Heart left ventricle (tissue), 16 donors: ENCODE measurements at regions not wholly inside any gene's neighbourhood (a gene's known extent, or its start where the extent isn't known, plus 50 kb on each side); places are given as distances from the start of the nearest gene placed in this dataset.
"Not testable (repeated sequence)": the region's sequence is repeated elsewhere in the genome, so short reads cannot be mapped to it uniquely, and the experiment has no call there.

Experiments
- ATAC-seq, 4 donors: fragments of 200-7000 bp; cut with Tn5 transposase; one replicate each; pipeline ENCODE4 v1.9.1; 2020 to 2022; ENCODE audit warnings: moderate library complexity in 4 of 4, mild to moderate bottlenecking in 3 of 4, moderate number of reproducible peaks in 1 of 4
- DNase-seq, 5 donors: peaks; one replicate each; pipeline ENCODE4 v3.0.0-alpha.2; 2020
- H3K27ac ChIP-seq, 12 donors: fragments of 200-600 bp; sonication (generic) in 4 of 12; one replicate each; pipeline versions ENCODE4 v1.5.0 to v1.8.0; 2016 to 2022; ENCODE audit warnings: mild to moderate bottlenecking in 2 of 12
- H3K27me3 ChIP-seq, 9 donors: fragments of 200-600 bp; sonication (generic) in 2 of 9; one replicate each; pipeline versions ENCODE4 v1.5.1 to v1.8.0; 2016 to 2022; ENCODE audit warnings: mild to moderate bottlenecking in 3 of 9
- H3K36me3 ChIP-seq, 9 donors: fragments of 200-600 bp; sonication (generic) in 2 of 9; one replicate each; pipeline versions ENCODE4 v1.5.0 to v1.8.0; 2018 to 2022; ENCODE audit warnings: mild to moderate bottlenecking in 2 of 9
- H3K4me1 ChIP-seq, 12 donors: fragments of 200-600 bp; sonication (generic) in 4 of 12; one replicate each; pipeline versions ENCODE4 v1.5.0 to v1.8.0; 2016 to 2022; ENCODE audit warnings: mild to moderate bottlenecking in 3 of 12
- H3K4me3 ChIP-seq, 12 donors: fragments of 200-600 bp; sonication (generic) in 4 of 12; one replicate each; pipeline versions ENCODE4 v1.5.0 to v1.8.0; 2017 to 2022; ENCODE audit warnings: mild to moderate bottlenecking in 9 of 12, moderate library complexity in 4 of 12
- H3K9me3 ChIP-seq, 12 donors: fragments of 200-600 bp; sonication (generic) in 4 of 12; one replicate each; pipeline versions ENCODE4 v1.5.0 to v1.8.0; 2016 to 2022; ENCODE audit warnings: mild to moderate bottlenecking in 1 of 12
- POLR2A ChIP-seq, 2 donors: fragments of 450-650 bp; IDR thresholded peaks; one replicate each; pipeline ENCODE4 v1.6.1; 2017; ENCODE audit warnings: antibody characterized with exemption in 2 of 2, mild to moderate bottlenecking in 2 of 2, moderate library complexity in 2 of 2
- WGBS, 4 donors: extraction: QIAGEN DNeasy Blood & Tissue Kit in 2 of 4; methylation state at CpG; one replicate each; pipeline versions ENCODE4 v1.1.5 to v1.1.7; 2013 to 2018; 5-methylcytosine and 5-hydroxymethylcytosine counted together
- intact Hi-C, 10 donors: fragments of 100-400 bp; cut with DNase I; formaldehyde crosslinking; loops; one replicate each; pipeline versions ENCODE4 v1.11.1 to v1.14.2; 2022
- TF ChIP-seq, protein P1 (sequence below), 12 donors: fragments of 200-600 bp; sonication (generic) in 4 of 12; IDR thresholded peaks; one replicate each; pipeline versions ENCODE4 v1.5.0 to v1.8.0; 2018 to 2022; ENCODE audit warnings: antibody characterized with exemption in 12 of 12, mild to moderate bottlenecking in 5 of 12
- donor health status: ischemic (EF 13 %, LVEDD 7.1; RV severe dilation, severe dysfunction).
- donor health status: healthy with polysubstance abuse.
- donor health status: DM: no; HTN: yes; CAD: no.
- donor health status: DM: no; HTN: no; CAD: no.
- donor health status: ischemic (EF 25% LVEDD 6.9; RV normal size, moderate dysfunction).
- donor health status: ischemic (EF 25% LVEDD 5.7; RV mildly dilated, moderate dysfunction).
- donor health status: healthy.
- donor health status: DM: yes; HTN: yes; CAD: no.
- donor health status: ischemic (EF 35%, LVEDD 5.7; RV mildly dilated, moderate dysfunction).
- donor health status: nonischemic (EF 11% LVEDD 7.7; RV severe dilation, severe dysfunction).
- donor health status: DM: yes; HTN: yes; CAD: no.
- donor health status: PGD.
- donor health status: ischemic (EF 29% LVEDD 5.4; RV normal size, mild dysfunction).
- donor health status: nonischemic (EF 23%, LVEDD 6.1; RV moderate dilation, normal function).

DNA sequence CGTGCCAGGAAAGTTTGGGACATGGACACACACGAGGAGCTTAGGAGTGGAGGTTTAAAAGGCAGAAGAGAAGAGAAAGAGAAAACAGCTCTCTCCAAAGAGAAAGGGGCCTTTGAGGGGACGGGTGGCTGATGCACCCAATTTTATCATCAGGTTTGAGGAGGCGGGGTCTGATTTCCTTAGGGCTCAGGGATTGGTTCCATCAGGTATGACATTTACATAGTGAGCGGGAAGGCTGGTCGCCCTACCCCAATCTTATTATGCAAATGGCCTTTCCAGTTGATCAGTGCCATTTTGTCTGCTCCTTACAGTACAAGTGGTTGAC is 749.1 kb upstream of the TPTE start:
- H3K4me3 ChIP-seq, result no peak overlapping the region
- H3K27ac ChIP-seq, result no peak overlapping the region
- H3K9me3 ChIP-seq, result peaks cover 0 to 89% (median 0%) of the 10 kb centered on the region in 12 donors
- TF ChIP-seq, protein P1, sequence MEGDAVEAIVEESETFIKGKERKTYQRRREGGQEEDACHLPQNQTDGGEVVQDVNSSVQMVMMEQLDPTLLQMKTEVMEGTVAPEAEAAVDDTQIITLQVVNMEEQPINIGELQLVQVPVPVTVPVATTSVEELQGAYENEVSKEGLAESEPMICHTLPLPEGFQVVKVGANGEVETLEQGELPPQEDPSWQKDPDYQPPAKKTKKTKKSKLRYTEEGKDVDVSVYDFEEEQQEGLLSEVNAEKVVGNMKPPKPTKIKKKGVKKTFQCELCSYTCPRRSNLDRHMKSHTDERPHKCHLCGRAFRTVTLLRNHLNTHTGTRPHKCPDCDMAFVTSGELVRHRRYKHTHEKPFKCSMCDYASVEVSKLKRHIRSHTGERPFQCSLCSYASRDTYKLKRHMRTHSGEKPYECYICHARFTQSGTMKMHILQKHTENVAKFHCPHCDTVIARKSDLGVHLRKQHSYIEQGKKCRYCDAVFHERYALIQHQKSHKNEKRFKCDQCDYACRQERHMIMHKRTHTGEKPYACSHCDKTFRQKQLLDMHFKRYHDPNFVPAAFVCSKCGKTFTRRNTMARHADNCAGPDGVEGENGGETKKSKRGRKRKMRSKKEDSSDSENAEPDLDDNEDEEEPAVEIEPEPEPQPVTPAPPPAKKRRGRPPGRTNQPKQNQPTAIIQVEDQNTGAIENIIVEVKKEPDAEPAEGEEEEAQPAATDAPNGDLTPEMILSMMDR (IDR thresholded peaks at IDR 0.05), result no peak
- no peak for TF ChIP-seq POLR2A (IDR thresholded peaks at IDR 0.05)
- peaks cover 0 to 12% (median 0%) of the 10 kb centered on the region in 9 donors for H3K27me3 ChIP-seq
- ATAC-seq (no peak), DNase-seq (no peak)
- H3K4me1 ChIP-seq, result no peaks in the 10 kb centered on the region
- intact Hi-C loops, result no loop called here
- no peaks in the 10 kb centered on the region for H3K36me3 ChIP-seq
- 47 to 60% (median 53%) methylated on average over 6 of the region's 6 CpGs for WGBS, 4 donors

DNA sequence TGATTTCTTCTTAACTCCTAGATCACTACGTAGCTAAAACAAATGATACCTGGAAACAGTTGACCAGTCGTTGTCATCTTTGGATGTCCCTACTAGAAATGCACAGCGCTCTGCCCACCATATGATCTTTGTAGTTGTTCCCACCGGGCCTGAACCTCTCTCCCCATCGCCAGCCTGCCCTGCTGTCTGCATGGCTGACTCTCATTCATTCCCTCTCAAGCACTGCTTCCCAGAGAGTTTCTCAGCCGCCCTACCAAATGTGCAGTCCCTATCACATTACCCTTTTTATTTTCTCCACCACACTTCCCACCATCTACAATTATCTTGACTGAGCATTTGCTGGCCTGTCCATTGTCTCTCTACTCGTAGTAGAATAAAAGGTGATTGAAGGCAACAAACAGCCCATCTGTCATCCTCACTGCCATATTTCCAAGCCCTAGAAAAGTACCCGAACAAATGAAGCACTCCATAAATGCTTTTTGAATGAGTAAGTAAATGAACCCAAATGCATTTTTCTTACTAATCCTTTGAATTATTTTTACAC is 748.4 kb upstream of the TPTE start:
- H3K4me3 ChIP-seq, ATAC-seq, H3K27me3 ChIP-seq, H3K27ac ChIP-seq, DNase-seq, H3K36me3 ChIP-seq, intact Hi-C loops, H3K4me1 ChIP-seq: not testable (repeated sequence)
- 59 to 64% (median 59%) methylated on average over 8 of the region's 8 CpGs for WGBS, 4 donors
- peaks cover 0 to 82% (median 0%) of the 10 kb centered on the region in 12 donors for H3K9me3 ChIP-seq

DNA sequence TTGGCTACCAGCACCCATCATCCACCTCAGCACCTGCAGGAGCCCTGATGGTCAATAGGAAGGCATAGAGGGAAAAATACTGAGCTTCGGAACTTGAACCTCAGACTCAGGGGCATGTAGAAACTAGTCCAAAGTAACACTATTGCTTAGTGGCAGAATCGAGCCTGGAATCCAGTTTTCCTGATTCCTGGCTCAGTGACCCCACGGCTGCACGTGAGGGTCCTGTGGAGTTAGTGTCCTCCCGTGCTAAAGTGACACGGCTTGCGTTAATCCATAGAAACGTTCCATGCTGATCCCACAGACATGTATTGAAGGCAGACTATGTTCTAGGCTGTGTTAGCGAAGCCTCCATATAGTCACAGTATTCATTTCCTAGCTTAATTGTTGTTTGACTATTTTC is 747.0 kb upstream of the TPTE start:
- Histone ChIP-seq H3K27ac (no peak overlapping the region), H3K4me1 (no peaks in the 10 kb centered on the region), H3K27me3 (peaks cover 0 to 11% (median 0%) of the 10 kb centered on the region in 9 donors), H3K36me3 (no peaks in the 10 kb centered on the region), H3K4me3 (no peak overlapping the region), H3K9me3 (peaks cover 0 to 73% (median 0%) of the 10 kb centered on the region in 12 donors)
- ATAC-seq (no peak), DNase-seq (no peak)
- WGBS, 4 donors, result 58 to 63% (median 62%) methylated on average over 9 of the region's 9 CpGs
- TF ChIP-seq POLR2A (IDR thresholded peaks at IDR 0.05), result no peak
- TF ChIP-seq, protein P1 (IDR thresholded peaks at IDR 0.05), result no peak
- intact Hi-C loops, result no loop called here

DNA sequence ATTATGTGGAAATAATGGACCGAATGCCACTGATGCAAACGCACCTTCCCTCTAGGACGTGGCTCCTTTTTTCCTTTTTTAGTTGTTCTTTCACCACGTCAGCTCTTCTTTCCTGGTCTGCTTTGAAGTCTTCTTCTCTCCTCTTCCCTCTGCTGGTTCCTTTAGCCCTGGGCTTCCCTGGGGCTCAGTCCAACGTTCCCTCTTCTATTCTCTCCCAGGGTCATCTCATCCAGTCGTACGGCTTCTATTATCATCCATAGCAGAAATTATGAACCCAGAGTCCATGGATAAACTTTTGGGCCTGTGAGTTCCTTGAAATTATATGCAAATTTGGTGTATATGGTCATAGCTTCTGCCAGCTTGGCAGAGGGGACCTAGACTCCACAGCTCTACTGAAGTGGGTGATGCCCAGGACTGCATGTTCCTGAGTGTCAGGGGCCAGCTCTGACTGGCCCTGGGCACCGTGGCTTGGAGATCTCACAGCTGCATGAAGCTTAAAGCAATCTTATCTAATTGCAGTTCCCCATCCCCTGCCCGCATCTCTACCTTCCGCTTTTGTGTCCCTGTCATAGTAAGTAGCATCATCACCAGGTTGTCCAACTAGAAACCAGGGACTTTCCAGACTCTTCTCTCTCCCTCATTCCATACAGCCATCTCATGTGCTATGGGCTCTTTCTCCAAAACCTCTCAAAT is 746.3 kb upstream of the TPTE start:
- H3K4me1 ChIP-seq, ATAC-seq, H3K4me3 ChIP-seq, H3K27ac ChIP-seq, intact Hi-C loops, H3K36me3 ChIP-seq, DNase-seq: not testable (repeated sequence)
- H3K9me3 ChIP-seq, result peaks cover 0 to 70% (median 0%) of the 10 kb centered on the region in 12 donors
- 59 to 70% (median 68%) methylated on average over 10 of the region's 10 CpGs for WGBS, 4 donors
- H3K27me3 ChIP-seq, result peaks cover 0 to 11% (median 0%) of the 10 kb centered on the region in 9 donors

DNA sequence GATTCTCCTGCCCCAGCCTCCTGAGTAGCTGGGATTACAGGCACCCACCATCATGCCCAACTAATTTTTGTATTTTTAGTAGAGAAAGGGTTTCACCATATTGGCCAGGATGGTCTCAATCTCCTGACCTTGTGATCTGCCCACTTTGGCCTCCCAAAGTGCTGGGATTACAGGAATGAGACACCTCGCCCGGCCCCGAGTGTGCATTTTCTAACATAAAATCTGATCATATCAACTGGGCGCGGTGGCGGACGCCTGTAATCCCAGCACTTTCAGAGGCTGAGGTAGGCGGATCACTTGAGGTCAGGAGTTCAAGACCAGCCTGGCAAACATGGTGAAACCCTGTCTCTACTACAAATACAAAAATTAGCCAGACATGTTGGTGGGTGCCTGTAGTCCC is 745.5 kb upstream of the TPTE start:
- intact Hi-C loops, H3K4me1 ChIP-seq, H3K4me3 ChIP-seq, H3K27ac ChIP-seq, H3K36me3 ChIP-seq, ATAC-seq, DNase-seq: not testable (repeated sequence)
- H3K27me3 ChIP-seq, result peaks cover 0 to 11% (median 0%) of the 10 kb centered on the region in 9 donors
- WGBS, 4 donors, result 60 to 68% (median 65%) methylated on average over 8 of the region's 8 CpGs
- H3K9me3 ChIP-seq, result peaks cover 0 to 68% (median 0%) of the 10 kb centered on the region in 12 donors

DNA sequence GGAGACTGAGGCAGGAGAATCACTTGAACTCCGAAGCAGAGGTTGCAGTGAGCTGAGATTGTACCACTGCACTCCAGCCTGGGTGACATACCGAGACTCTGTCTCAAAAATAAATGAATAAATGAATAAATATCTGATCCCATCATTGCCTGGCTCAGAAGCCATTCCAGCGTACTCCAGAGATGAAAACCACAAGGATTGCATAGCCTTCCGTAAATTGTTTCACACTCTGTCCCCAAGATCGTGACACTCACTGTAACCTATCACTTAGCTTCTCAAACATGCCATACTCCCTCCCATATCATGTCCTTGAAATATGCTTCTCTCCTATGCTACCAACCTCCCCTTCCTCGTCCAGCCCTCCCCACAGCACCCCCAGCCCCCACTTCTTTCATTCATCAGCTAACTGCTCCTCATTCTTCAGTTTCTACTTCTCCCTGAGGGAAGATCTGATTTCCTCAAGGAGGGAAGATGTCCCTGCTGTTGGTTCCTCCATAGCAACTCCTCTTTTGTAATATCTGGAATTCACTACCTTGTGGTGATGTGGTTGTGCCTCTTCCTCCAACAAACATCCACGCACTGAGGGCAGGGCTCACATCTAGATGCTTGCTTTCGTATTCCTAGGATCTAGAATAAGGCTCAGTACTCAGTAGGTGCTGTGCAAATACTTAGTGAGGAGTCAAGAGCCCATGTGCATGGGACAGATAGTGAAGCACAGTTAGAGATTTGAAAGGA is 744.9 kb upstream of the TPTE start:
- DNase-seq, H3K4me1 ChIP-seq, ATAC-seq, intact Hi-C loops, H3K36me3 ChIP-seq, H3K4me3 ChIP-seq, H3K27ac ChIP-seq: not testable (repeated sequence)
- WGBS, 4 donors, result 40 to 49% (median 47%) methylated on average over 6 to 8 of the region's 8 CpGs
- Histone ChIP-seq H3K9me3 (peaks cover 0 to 63% (median 0%) of the 10 kb centered on the region in 12 donors), H3K27me3 (peaks cover 0 to 11% (median 0%) of the 10 kb centered on the region in 9 donors)

DNA sequence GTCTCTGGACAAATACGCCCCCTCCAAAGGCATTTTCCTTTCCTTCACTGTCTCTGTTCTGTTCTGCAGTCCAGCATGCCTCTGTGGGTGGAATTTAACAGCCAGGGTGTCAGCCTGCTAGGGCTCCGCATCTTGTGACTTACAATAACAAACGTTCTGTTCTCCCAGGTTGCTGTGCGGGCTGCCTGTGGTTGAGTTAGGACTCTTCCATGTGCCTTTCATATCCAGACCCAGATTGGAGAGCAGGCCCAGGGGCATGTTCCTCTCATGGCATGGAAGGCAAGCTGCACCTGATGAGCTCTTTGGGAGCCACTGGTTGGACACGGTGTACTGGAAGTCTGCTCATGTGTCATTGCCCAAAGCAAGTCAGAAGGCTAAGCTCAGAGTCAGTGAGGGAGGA is 742.8 kb upstream of the TPTE start:
- 64 to 71% (median 68%) methylated on average over 5 of the region's 5 CpGs for WGBS, 4 donors
- H3K9me3 ChIP-seq, result peaks cover 0 to 54% (median 0%) of the 10 kb centered on the region in 12 donors
- DNase-seq, H3K27ac ChIP-seq, H3K4me1 ChIP-seq, H3K4me3 ChIP-seq, H3K36me3 ChIP-seq, intact Hi-C loops: not testable (repeated sequence)
- H3K27me3 ChIP-seq, result peaks cover 0 to 18% (median 0%) of the 10 kb centered on the region in 9 donors
- peak in 1 of 4 donors; percentile 18 for ATAC-seq
